GM11168 (cell line): ENCODE measurements at regions not wholly inside any gene's neighbourhood (a gene's known extent, or its start where the extent isn't known, plus 50 kb on each side); places are given as distances from the start of the nearest gene placed in this dataset.
"Not testable (repeated sequence)": the region's sequence is repeated elsewhere in the genome, so short reads cannot be mapped to it uniquely, and the experiment has no call there.

Experiments used
- in situ Hi-C: fragments of 300-500 bp; cut with MboI; formaldehyde crosslinking; loops from one replicate; pipeline ENCODE4 v1.12.0; 2022; ENCODE audit warnings: low sequenced_read_pairs; ENCODE audit not compliant: unreplicated experiment

DNA sequence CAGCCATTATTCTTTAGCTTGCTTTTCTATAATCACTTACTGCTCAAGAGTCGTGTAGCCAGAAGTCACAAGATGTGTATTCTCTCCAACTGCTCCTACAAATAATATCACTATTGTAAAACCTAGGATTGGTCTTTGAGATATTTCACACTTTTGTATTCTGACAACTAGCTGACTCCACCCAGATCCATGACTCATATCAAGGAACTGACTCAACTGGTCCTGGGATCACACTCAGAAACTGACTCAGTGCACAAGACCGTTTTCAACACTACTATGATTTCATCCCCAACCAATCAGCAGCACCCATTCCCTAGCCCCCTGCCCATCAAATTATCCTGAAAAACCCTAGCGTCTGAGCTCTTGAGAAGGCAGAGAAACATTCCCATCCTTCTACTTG lies 56.5 kb upstream of the ORC5 start:
- in situ Hi-C loops = loop anchor here (25.0 kb wide), 1 partner anchor 573 kb away; no protein-coding TSS in a partner anchor

DNA sequence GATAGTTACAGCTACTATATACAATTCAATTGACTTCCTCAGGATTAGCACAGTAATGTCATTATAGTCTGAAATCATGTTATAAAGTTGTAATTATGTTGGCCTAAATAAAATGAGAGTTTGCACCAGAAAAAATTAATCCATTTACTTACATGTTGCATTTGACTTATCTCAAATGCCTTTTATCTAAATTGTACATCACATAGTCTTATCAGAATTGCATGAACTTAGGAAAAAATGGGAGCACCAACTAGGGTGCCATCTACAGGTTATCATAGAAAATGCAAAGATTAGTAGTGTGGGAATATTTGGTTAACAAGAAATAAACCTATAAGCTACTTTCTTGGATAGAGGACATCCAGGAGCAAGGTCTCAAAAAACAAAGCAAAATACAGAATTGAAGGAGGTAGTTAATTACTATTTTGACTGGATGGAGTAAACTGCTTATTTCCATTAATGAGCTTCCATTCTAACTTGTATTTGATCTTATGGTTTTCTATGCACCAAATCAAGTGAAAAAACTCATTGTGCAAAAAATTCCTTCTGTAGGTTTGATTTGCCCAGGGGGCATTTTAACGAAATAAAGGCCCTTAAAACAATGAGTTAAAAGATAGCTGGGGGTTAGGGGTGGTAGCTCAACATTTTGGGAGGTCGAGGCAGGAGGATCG lies 60.0 kb upstream of the ORC5 start:
- in situ Hi-C loops = loop anchor here (25.0 kb wide), 1 partner anchor 569 kb away; no protein-coding TSS in a partner anchor

DNA sequence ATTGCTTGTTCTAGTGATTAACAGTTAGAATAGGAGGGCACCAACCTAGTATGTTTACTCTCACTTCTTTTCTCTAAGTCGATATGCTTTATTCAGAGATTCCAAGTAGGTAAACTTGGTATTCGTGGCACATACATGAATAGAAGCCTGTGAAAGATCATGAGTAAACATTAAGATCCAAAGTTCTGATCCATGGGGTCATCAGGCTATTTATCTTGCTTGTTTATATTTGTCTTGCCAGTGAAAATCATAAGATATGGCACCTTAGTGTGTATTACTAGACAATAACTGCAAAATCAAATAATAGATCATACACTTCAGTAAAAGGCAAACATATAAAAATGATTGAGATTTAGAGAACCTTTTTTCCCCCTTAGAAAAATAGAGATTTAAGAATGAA lies 56.5 kb upstream of the LHFPL3 start:
- in situ Hi-C loops = loop anchor here (25.0 kb wide), 1 partner anchor 565 kb away; no protein-coding TSS in a partner anchor

DNA sequence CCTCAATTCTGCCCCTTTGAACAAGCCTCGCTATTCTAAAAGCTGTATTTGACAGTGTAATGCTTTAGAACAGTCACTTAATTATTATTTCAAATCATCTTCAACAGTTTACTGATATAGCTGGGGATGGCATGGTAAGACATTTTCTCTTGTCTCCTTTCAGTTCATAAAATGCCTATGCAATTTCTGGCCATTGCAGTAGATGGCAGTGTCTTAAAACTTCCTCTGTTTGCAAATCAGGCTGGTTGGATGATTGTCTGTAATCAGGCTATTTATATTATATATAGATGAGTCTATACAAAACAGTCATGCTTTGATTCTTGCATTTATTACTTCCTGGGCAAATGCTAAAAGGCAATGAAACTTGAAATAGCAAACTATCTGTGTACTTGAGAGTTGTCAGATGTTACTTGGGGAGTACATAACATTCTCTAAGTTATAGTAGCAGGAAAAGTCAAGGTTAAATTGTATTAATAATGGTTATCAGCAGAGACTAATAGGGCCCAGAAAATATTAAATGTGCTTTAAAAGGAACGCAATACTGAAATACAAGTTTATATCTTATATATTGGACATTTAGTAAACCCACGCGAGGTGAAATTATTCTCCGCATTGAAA lies 55.5 kb upstream of the LHFPL3 start:
- in situ Hi-C loops = loop anchor here (25.0 kb wide), 1 partner anchor 564 kb away; no protein-coding TSS in a partner anchor

DNA sequence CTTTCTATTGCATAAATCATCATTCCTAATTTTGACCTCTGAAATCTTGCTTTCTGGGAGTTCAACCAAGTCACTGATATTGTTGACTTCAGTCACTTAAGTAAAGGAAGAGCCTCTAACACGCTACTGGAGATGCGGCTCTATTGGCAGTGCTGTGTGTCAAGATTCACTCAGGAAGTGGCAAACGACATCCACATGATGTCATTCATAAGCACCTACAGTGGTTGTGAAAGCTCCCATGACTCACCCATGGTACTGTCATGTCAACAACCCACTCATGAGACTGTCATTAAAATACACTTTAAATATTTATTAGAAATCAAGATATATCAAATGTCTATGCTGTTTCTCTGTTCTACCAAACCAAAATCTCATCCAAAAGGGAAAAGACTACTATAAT lies 52.5 kb upstream of the LHFPL3 start:
- in situ Hi-C loops = no loop called here

DNA sequence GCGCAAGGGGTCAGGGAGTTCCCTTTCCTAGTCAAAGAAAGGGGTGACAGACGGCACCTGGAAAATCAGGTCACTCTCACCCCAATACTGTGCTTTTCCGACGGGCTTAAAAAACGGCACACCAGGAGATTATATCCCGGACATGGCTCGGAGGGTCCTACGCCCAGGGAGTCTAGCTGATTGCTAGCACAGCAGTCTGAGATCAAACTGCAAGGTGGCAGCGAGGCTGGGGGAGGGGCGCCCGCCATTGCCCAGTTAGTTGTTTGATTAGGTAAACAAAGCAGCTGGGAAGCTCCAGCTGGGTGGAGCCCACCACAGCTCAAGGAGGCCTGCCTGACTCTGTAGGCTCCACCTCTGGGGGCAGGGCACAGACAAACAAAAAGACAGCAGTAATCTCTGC lies 51.7 kb upstream of the LHFPL3 start:
- in situ Hi-C loops = not testable (repeated sequence)
